ENCODE measurements at regions not wholly inside any gene's neighbourhood (a gene's known extent, or its start where the extent isn't known, plus 50 kb on each side); places are given as distances from the start of the nearest gene placed in this dataset.
"Not testable (repeated sequence)": the region's sequence is repeated elsewhere in the genome, so short reads cannot be mapped to it uniquely, and the experiment has no call there.

DNA sequence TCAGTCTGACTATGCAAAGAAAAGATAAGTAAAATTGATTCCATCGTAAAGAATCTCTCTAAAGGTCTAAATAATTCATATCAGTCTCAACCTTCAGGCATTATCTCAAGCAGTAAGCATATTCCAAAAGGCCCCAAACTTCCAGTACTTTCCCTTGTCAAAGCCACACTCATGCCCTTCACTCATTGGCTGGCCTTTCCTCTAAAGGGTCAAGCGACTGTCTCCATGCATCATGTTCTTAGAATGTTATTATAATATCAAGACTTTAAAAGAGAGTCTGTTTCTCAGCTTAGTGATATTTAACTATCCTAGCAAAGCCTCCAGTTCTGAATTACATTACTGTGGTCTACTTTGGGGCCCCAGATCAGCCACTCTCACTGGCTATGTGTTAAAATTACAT, 271.3 kb downstream of the MREG start:
- no peak for FAIRE-seq

DNA sequence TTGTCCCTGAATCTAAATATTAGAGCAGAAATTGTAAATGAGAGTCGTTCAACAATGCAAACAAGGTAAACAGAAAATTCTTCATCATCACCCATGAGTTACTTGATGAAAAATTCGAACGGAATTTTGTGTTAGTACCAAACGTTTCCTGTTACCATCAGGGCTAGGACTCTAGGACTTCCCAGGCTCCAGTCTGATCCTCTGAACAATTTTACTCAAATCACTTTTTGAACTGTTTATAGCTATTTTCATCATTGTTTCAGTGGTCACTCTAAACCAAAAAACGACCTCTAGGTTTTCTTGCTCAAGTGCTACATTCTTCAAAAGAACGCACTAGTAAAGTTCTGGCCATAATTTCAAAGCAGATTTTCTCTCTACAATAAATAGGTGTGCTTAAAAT, 273.3 kb downstream of the MREG start:
- FAIRE-seq: no peak

DNA sequence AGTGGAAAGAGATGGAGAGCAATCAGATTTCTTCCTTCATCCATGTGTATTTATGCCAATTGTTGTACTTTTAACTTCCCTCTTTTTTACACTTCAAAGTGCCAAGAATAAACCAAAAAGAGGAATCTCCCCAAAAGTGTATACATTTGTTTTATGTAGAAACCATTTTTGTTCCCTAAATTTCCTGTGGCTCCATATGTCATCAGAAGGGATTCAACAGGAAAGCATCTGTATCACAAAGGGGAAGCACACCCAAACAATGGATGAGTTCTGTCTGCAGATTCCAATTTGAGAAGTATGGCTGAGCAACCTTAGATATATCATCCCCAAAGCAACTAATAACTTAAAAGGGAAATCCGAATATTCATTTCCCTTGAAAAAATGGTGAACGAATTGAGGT, 275.0 kb downstream of the MREG start:
- FAIRE-seq: no peak

DNA sequence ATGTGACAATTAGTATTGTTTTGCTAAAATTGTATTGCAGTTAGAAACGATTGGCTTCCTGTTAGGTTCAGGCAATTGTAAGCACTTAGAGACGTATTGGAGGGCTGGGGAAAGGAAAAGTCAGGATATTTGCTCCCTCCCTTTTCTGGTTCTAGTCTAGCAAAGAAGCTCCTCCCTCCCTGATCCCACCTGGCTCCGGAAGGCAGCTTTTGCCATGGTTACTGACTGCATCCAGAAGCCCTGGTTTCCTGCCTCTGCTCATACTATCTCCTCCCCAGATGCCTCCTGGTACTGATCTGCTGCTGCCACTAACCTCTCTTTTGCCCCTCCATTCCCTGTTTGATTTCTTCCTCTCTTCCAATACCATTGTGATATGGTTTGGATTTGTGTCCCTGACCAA, 275.9 kb downstream of the MREG start:
- FAIRE-seq: no peak

DNA sequence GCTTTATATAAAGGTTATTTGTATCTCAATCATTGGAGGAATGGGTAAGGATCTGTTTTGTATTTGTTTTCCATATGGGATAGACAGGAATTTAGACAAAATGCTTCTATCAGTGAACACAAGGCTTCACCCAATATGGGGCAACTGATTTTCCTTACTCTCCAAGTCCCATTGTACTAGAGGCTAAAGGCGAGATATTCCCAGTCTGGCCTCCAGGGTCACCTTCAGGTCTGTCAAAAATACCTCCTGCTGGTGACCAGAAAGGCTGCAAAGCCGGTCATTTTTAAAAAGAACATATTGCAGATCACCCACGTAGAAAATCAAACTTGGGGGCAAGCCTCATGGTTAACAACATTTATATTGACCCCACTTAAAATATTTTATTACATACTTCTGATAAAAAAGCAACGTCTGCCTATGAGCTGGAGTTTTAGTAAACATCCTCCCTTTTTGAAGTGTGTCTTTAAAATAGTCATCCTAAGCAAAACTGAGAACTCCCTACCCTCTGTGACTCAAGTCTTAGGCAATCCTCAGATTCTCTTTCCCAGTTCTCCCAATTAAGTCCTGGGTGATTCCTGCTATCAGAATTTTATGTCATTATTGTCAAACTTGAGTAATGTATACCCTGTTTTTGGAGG, 276.6 kb downstream of the MREG start:
- no peak for FAIRE-seq

DNA sequence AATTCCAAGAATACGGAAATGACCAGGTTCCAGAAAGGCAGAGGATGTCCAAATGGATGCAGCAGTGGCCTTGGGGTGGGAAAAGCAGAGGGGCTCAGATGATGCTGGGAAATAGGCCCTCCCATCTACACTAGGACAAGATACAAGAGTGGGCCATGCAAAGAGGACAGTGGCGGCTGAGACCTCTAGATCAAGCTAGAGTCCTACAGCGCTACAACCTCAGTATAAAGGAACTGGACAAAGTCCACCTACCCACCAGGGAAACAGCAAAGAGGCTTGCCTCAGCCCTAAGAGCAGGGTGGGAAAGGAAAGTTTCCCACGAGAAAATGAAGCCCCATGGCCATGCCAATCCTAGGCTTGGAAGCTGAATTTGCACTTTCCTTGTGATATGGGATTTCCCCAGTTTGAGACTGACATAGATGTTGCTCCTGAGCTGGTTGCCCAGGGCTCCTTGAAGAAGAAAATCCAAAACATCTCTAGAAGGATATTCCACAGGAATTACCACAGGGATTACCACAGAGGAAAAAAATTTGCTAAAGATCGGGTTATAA, 282.2 kb downstream of the MREG start:
- FAIRE-seq: no peak

DNA sequence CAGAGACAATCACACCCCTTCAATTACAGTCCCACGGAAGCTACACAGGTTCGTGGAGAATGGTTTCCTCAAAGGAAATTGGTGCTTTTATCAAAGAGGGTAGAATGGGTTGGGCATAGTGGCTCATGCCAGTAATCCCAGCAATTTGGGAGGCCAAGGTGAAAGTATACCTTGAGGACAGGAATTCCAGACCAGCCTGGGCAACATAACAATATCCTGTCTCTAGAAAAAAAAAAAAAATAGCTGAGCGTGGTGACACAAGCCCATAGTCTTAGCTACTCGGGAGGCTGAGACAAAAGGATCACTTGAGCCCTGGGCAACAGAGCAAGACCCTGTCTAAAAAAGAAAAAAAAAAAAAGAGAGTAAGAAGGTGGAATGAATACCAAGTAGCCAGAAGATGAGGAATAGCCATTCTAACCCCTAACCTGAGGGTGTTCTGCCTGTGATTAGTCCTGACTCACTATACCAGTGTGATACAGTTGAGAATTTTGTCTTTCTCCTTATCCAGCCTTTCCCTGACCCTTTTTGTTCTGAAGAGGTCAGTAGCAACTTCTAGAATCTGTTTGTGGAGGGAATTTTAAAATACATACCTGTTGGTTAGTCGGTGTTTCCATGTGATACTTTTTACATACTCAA, 283.2 kb downstream of the MREG start:
- FAIRE-seq: no peak

DNA sequence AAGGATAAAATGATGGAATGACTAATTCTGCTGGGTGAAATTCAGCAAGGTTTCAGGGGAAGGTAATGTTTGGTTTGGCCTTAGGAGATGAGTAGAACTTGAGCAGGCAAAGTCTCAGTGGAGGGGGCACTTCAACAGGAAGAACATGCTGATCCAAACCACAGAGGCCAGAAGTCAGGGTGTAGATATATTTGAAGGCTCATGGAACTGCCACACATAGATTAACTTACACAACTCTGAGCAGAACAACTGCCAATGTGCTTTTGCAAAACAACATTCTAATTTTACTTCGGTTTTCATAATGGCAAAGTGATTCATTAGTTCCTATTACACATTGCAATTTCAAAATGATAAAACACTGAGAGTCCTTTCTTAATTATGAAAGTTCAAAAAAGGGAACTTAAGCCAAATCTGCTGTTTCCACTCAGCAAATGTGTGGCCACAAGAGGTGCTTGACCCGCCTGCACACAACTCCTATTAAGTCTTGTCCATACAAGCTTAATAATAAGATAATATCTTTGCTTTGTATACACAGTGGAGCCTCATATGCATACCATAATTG, 284.8 kb downstream of the MREG start:
- FAIRE-seq: no peak

DNA sequence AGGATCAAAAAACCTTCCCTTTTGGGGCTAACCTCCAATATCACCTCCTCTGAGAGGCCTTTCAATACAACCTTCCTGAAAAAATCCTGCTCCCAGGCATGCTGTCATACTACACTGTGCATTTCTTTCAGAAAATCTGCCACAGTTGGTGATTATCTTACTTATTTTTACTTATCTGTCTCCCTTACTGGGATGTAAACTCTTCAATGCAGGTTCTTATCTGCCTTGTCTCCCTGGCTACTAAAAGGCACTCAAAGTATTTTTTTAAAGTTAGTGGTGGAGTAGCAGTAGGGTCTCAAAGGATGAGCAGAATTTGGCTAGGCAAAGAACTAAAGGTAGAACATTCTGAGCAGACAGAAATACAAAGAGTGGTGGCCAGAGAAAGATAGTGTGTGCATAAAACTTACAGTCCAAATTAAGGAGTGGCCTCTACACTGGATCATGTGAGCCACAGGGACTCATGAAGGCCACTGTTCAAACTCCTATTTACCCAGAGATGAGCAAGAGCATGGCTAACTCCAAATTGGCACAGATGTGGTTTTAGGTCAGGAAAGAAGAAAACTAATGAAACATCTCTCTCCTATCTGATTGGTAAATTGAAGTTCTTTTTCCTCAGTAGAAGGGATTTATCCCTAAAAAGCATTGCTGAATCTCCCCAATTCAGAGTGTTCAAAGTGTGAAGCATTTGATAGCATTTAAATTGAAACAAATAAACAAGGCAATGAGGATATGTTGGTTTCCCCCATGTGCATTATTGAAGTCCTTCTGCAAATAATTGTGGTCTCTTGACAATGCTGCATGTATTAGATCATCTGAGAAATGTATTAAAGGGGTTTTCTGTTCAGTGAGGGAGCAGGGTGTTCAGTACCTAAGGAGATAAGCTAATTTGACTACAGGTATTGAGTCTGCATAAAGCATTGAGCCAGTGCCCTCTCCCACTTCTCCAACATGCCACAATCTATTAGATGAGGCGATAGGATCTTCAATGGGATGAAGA, 285.5 kb downstream of the MREG start:
- no peak for FAIRE-seq

DNA sequence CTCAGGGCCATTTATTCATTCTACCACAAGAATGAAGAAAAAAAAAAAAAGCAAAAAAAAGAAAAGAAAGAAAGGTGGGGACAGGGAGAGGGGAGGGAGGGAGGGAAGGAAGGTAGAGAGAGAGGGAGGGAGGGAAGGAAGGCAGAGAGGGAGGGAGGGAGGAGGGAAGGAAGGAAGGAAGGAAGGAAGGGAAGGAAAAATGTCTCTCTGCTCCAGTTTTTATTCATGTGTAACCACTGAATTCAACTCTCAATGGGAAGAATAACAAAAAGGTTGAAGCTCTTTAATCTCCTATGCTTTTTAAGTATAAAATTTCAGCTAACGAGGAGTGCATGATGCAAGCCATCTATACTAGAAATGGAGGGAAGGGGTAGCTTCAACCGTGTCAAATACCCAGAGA, 287.3 kb downstream of the MREG start:
- FAIRE-seq: no peak

DNA sequence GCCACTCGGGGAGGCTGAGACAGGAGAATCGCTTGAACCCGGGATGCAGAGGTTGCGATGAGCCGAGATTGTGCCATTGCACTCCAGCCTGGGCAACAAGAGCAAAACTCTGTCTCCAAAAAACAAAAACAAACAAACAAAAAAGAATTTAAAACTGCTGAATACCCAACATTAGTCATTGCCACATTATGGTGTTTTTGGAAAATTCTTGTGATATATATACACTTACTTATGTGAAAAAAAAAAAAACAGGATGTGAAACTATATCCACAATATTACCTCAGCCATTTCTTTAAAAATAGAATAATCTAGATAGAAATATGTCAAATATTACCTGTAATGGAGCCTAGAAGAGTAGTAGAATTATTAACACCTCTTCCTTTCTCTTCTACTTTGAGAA, 288.3 kb upstream of the FN1 start:
- no peak for FAIRE-seq

DNA sequence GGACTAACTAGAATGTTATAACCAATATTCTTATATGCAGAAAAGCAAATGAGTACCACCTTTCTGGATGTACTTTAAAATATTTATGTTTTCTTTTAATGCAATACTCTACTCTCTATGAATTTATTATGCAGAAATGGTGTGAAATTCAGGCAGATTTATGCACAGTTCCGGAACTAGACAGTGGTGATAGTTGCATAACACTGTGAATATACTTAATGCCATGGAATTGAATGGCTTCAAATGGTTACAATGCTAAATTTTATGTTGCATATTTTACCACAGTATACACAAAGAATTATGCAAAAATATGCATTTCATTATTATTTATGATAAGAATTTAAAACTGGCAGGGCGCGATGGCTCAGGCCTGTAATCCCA, 287.8 kb upstream of the FN1 start:
- no peak for FAIRE-seq

DNA sequence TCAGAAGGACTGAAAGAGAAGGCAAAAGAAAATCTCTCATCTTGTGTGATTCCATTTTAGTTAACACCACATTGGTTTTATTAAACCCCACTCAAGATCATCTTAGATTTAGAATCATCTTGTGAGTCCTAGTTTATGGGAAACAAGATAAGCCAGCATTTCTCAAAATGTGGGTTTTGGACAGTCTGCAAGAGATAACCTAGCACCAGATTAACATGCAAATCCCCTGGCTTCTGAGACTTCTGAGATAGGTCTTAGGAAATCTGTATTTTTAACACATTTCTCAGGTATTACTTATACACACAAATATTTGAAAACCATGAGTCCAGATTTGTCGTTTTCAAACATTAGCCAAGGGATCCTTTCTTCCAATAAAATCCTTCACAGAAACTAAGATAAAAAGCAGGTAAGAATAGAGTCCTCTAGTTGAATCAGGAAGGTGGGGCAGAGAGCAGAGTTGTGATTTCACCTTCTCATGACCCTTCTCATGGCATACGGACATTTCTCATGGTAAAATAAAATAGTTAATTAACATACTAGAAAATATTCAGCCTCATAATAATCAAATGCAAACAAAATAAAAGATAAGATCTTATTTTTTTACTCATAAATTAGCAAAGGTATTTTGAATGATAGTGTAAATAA, 287.2 kb upstream of the FN1 start:
- FAIRE-seq: no peak

DNA sequence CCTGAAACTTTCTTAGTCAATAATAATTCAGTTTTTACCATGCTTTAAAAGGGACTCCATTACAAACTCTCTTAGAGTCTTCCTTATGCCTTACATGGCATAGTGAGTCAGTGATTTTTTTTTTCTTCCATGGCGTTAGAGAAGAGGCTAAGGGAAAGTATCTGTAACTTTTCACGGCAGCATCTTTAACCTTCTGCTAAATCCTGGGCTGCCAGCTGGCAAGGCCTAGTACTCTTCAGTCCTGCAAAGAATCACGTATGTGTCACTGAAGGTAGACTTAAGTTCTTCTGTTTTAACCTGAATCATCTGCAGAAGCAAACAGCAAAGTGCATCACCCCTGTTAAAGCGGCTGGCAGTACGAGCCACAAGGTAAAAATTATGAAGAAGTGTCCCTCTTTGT, 286.3 kb upstream of the FN1 start:
- no peak for FAIRE-seq

DNA sequence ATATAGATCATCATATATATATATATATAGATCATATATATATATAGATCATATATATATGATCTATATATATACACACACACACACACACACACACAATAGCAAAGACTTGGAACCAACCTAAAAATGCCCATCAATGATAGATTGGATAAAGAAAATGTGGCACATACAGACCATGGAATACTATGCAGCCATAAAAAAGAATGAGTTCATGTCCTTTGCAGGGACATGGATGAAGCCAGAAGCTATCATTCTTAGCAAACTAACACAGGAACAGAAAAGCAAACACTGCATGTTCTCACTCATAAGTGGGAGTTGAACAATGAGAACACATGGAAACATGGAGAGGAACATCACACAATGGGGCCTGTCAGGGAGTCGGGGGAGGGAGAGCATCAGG, 285.6 kb upstream of the FN1 start:
- FAIRE-seq: not testable (repeated sequence)

DNA sequence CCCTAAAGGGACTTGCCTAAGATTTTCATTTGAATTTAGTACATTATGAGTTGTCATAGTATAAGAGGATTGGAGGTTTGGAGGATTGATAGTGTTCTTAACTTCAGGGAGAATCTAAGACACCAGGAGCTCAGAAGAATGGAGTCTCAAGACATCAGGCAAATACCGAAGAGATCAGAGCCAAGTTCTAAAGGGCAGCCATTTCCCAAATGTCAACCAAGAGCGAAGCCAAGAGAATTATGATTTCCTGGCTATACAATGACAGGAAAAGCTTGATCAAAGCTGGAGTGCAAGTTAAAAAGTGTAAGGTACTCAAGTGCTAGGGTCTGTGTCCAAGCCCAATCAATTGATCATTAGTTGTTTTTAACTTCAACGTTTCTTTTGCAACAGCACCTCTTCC, 283.0 kb upstream of the FN1 start:
- FAIRE-seq: no peak

DNA sequence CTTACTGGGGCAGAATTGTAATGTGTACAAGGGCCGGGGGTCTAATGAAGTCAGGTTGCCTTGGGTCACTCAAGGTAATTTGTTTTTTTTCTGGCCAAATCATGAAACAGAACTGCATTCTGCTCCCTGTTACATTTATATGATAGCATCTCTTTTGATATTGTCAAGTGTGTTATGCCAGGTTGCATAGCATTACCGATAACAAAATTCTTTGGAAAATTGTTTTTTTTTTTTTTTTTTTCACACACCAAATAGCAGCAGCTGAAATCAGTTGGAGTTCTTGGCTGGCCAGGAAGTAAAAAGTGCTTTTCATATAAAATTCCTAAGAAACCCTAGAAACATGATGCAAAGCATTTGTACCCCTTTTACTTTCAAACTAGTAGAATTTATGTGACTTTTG, 282.6 kb upstream of the FN1 start:
- no peak for FAIRE-seq

DNA sequence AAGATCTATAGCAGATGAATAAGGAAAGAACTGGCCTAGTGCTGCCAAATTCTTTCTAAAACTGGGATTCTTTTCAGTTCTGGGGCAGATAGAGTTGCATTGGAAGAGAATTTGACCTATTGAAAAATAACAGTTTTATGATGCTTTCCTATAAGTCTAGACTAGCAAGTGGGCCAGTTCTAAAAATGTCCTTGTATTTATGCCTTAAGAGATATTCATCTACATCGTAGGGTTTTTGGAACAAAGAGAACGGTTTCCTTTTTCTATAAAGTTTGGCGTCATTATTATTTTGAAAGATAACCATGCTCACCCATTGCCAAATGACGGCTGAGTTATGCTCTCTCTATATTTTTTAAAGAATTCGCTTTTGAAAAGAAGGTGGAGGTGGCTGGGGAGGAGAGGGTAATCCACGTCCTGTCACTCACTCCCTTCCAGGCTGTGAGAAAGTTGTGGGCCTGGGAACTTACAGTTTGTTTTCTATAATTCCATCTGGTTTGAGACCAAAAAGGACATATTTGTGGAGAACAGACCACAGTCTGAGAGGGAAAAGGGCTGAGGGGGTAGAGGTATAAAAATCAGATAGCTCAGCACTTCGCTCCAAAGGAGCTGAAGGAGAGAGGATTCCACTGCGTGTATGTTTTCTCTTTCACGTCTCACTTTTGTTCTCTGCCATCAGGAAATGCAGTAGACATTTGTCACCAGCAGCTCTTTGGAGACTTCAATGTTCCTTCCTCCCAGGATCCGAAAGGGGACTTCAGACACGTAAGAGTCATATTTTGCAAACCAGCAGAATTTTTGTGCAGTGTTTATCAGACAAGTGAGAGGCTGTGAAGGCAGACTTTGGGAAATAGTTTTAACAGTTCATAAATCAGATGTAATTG, 281.9 kb upstream of the FN1 start:
- no peak for FAIRE-seq

DNA sequence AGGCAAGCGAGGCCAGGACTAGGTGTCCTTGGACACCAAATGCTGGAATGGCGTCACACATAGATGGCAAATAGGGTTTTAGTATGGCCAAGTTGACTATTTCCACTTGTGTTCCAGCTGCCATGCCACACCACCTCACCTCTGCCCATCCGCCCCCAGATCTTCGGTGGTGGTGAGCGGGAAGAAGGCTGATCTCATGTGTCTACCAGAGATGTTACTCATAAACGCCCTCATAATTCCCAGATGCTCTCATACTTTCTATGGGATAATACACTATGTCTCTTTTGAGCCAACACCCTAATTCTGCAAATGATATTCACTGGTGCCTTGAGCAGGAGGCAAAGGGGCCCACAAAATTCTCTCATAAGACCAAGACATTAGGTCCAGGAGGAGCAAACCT, 281.1 kb upstream of the FN1 start:
- FAIRE-seq: no peak

DNA sequence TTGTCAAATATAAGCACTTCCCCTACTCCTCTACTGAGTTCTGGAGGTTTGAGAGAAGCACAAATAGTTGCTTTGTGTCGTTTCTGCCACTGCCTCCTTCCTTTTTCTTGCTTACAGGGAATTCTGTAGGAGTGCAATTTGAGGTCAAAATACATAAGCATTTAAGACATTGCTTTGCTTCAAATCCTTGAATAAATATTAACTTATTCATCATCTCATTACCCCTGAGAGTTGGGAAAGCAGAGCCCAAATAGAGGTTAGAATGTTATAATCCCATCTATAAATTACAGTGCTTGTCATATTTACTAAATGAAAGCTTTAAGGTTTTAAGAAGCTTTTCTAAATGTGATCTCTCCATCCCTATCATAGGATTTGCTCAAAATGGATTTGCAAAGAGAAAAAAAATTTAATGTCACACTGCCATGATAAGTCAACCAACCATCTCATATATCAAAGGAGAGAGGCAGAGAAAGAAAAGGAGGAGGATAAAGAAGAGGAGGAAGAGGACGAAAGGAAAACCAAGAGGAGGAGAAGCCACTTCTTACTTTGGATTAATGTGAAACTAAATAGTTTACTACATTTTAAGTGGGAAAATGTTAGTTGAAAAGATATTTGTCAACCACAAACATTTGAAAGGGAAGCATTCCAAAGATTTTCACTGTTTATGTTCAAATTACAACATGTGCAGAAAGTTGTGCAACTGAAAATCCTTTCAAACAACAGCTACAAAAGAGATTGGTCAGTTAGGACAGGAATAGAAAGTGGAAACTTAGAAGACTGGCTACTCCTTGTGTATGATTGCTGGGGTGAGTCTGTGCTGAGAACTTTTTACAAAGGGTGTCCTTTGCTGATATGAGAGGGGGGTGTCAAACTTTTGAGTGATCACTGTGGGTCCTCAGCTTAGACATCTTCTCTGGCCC, 277.3 kb upstream of the FN1 start:
- no peak for FAIRE-seq
